HG03378 (cell line): ENCODE measurements at regions not wholly inside any gene's neighbourhood (a gene's known extent, or its start where the extent isn't known, plus 50 kb on each side); places are given as distances from the start of the nearest gene placed in this dataset.

Experiments used
- ATAC-seq: cut with Tn5 transposase; IDR thresholded peaks from one replicate; pipeline ENCODE4 v1.9.1; 2021; ENCODE audit warnings: mild to moderate bottlenecking, moderate library complexity; ENCODE audit not compliant: unreplicated experiment

GRCh38 chr11:116698080-116698479, 74.7 kb downstream of the BUD13 start:
- ATAC-seq, result no peak

- ATAC-seq, result no peak
These were observed 75.1 kb downstream of the BUD13 start for GRCh38 chr11:116697639-116698038.

GRCh38 chr11:116697011-116697410, 75.8 kb downstream of the BUD13 start:
- ATAC-seq, result no peak

GRCh38 chr11:116696381-116696941, 76.3 kb downstream of the BUD13 start:
- ATAC-seq, result no peak

- ATAC-seq, result no peak
These were observed 77.0 kb downstream of the BUD13 start for GRCh38 chr11:116695657-116696254.

- no peak for ATAC-seq
These were observed 77.8 kb downstream of the BUD13 start for GRCh38 chr11:116694815-116695590.

- ATAC-seq, result no peak
These were observed 78.5 kb downstream of the BUD13 start for GRCh38 chr11:116694349-116694725.

- ATAC-seq, result no peak
These were observed 79.0 kb downstream of the BUD13 start for GRCh38 chr11:116693593-116694348.

GRCh38 chr11:116693102-116693570, 79.7 kb downstream of the BUD13 start:
- ATAC-seq, result no peak

- no peak for ATAC-seq
These were observed 80.3 kb downstream of the BUD13 start for GRCh38 chr11:116692318-116693101.

GRCh38 chr11:116691771-116692177, 81.0 kb downstream of the BUD13 start:
- ATAC-seq, result no peak

GRCh38 chr11:116690611-116691010, 82.2 kb downstream of the BUD13 start:
- ATAC-seq, result no peak

- no peak for ATAC-seq
These were observed 83.2 kb downstream of the BUD13 start for GRCh38 chr11:116689413-116690127.

GRCh38 chr11:116688202-116688540, 84.6 kb downstream of the BUD13 start:
- no peak for ATAC-seq

GRCh38 chr11:116687458-116688201, 85.2 kb downstream of the BUD13 start:
- ATAC-seq, result no peak

GRCh38 chr11:116686866-116687265, 85.9 kb downstream of the BUD13 start:
- no peak for ATAC-seq

- ATAC-seq, result no peak
These were observed 88.8 kb downstream of the BUD13 start for GRCh38 chr11:116683982-116684381.

- ATAC-seq, result no peak
These were observed 92.2 kb downstream of the BUD13 start for GRCh38 chr11:116680349-116681125.

GRCh38 chr11:116678887-116679286, 93.9 kb downstream of the BUD13 start:
- no peak for ATAC-seq
